SU-DHL-6 (cell line): ENCODE measurements at regions not wholly inside any gene's neighbourhood (a gene's known extent, or its start where the extent isn't known, plus 50 kb on each side); places are given as distances from the start of the nearest gene placed in this dataset.

Experiments used
- EZH2phosphoT487 ChIP-seq: fragments of 200-600 bp; sonication (generic), shearing (Covaris generic); conservative IDR thresholded peaks from 2 replicates; pipeline ENCODE4 v1.6.1; 2018; ENCODE audit warnings: mild to moderate bottlenecking, antibody characterized with exemption, low read length, moderate library complexity, mixed read lengths
- TF ChIP-seq, protein P1 (sequence below): fragments of 200-600 bp; sonication (generic); IDR thresholded peaks from one replicate; pipeline ENCODE4 v1.5.1; 2017; ENCODE audit warnings: antibody characterized with exemption, mild to moderate bottlenecking, low read length, moderate library complexity; ENCODE audit not compliant: insufficient read depth, poor library complexity, severe bottlenecking

GRCh38 chr3:106129939-106130338 is 261.1 kb upstream of the CBLB start:
- TF ChIP-seq, protein P1, sequence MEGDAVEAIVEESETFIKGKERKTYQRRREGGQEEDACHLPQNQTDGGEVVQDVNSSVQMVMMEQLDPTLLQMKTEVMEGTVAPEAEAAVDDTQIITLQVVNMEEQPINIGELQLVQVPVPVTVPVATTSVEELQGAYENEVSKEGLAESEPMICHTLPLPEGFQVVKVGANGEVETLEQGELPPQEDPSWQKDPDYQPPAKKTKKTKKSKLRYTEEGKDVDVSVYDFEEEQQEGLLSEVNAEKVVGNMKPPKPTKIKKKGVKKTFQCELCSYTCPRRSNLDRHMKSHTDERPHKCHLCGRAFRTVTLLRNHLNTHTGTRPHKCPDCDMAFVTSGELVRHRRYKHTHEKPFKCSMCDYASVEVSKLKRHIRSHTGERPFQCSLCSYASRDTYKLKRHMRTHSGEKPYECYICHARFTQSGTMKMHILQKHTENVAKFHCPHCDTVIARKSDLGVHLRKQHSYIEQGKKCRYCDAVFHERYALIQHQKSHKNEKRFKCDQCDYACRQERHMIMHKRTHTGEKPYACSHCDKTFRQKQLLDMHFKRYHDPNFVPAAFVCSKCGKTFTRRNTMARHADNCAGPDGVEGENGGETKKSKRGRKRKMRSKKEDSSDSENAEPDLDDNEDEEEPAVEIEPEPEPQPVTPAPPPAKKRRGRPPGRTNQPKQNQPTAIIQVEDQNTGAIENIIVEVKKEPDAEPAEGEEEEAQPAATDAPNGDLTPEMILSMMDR: no peak
- TF ChIP-seq EZH2phosphoT487: no peak
